GF-D8 (cell line): ENCODE measurements at regions not wholly inside any gene's neighbourhood (a gene's known extent, or its start where the extent isn't known, plus 50 kb on each side); places are given as distances from the start of the nearest gene placed in this dataset.

ENCODE experiments used
- DNase-seq: peaks from one replicate; lab custom pipeline; 2025; lab: John Stamatoyannopoulos, UW

DNA sequence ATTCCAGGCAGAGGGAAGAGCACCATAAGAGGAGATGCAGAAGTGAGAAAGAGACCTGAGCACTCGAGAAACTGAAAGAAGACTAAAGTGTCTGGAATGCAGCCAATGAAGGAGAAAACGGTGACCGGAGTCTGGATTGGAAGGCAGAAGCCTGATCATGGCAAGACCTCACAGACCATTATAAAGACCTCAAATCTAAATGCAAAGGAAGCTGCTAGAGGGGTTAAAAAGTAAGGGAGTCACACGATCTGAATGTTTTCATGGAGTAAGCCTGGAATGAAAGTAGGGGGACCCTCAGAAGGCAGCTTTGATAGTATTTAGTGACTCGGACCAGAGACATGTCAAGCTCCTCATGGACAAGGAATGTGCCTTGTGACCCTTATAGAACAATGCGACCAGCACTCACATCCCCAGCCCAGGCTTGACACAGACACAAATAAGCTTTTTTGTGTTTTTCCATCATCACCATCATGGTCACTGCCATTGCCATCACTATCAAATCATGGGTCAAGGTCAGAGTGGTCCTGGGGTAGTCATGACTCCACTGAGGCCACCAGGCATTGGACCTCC, 183.6 kb downstream of the SEC16B start:
- DNase-seq = no peak

DNA sequence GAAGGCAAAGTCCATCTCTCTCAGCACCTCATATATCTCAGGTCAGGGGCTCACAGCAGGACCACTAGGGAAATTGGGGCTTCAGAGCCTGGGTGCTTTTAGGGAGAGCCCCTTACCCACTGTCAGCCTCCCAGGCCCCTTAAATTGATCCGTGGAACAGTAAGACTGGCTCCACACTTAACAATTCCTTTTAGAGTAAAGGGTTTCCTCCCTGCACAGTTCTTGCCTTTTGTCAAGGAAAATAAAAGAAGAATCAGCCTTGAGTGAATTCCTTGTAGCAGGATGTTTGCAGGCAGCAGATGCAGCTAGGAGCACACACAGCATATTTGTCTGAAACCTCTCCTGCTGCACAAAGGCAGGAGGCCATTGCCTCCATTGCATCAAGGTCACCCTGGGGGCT, 184.9 kb downstream of the SEC16B start:
- no peak for DNase-seq

- no peak for DNase-seq
These were observed 185.4 kb downstream of the SEC16B start for GRCh38 chr1:177784409-177784808.

GRCh38 chr1:177783051-177783450, 186.8 kb downstream of the SEC16B start:
- no peak for DNase-seq

- DNase-seq = no peak
These were observed 189.7 kb downstream of the SEC16B start for GRCh38 chr1:177780096-177780700.

- no peak for DNase-seq
These were observed 190.5 kb downstream of the SEC16B start for GRCh38 chr1:177779166-177779965.

DNA sequence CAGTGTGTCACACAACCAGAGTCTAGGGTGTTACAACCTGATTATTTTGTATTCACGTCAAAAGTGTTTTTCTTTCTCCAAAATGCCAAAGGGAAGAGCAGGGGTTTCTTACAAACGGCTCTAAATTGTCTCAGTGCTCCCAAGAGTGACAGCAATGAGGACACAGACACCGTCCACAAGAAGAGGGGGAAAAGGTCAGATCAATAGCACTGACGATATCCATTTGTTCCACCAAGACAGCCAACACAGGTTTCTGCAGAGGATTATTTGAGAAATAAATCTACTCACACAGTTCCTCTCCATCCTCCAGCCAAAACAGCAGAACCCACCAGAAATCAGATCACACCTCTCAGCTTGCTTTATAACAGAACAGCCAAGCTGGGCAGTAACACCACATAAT, 193.9 kb downstream of the SEC16B start:
- DNase-seq = no peak

- DNase-seq = no peak
These were observed 197.4 kb downstream of the SEC16B start for GRCh38 chr1:177772386-177772960.

- no peak for DNase-seq
These were observed 198.2 kb downstream of the SEC16B start for GRCh38 chr1:177771688-177772087.

GRCh38 chr1:177770096-177770495, 199.8 kb downstream of the SEC16B start:
- no peak for DNase-seq

DNA sequence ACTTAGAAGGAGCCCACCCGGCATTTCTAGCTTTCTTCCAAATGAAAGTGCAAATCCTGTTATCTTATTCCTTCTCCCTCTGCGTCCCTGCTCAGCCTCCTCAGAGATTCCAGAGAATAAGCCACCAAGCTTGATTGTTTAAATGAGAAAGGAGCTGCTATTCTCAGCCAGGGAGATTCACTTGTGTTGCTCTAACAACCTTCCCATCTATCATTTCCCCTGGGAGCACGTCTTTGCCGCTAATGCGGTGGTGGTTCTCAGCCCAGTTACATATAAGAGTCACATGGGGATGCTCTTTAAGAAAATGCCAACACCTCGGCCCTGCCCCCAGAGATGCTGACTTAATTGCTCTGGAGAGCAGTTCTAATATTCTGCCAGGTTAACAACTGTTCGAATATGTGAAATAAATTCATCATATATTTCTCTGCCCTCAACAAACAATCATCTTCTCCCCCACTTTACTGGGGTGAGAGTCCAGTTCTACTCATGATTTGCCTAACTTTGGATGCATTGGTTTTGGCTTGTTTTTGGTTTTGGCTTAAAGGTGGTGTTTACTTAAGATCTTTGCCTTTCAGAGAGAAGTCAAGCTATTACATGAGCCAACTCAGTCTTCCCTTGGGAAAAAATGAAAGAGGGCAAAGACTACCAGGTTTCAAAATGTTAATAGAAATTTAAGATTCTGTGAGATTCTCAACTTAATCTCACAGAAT, 213.9 kb downstream of the SEC16B start:
- DNase-seq = no peak

- DNase-seq = no peak
These were observed 215.3 kb downstream of the SEC16B start for GRCh38 chr1:177754603-177755002.

DNA sequence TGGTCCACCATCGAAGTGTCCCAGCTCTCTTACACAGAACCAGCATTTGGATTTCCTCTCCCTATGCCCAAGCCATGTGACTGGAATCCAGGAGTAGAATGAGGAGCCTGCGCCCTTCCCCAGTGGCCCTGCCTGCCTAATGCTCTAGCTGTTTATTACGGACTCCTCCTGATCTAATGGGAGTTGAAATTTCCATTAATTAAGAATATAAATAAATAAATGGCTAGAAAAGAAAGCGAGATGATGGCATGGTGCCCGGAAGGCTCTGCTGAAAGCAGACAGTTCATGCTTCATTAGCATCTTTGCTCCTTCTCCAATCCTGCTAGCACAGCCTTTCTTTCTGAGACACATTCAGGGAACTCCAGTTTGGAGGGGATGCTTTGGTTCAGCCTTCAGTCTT, 216.2 kb downstream of the SEC16B start:
- DNase-seq = no peak

DNA sequence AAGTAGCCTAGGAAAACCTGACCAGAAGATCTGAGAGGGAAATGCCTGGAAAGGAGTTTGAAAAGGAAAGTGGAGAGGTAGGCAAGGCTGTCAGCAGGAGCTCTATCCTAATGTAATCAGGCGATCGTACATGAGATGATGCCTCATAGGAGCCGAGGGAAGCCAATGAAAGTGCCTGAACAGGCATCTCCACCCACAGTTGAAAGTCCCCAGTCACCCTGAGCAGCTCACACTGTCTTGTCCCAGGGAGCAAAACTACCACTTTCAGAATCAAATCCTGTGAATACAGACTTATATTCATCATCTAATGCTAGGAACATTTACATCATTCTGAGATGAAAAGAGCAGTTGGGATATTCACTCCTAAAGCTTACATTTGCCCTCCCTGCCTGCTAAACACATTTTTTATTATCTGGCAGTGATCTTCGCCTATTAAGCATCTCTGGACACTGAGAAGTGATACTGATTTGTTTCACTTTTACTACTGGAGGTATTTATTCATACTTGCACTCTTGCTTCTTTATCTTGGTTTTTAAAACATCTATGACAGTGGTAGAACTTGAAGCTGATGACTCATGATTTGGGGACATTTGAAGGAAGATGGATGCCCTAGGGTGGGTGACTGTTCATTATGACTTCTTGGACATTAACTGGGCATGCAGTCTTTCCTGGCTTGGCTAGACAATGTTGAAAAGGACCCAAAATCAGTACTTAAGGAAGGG, 221.6 kb downstream of the SEC16B start:
- no peak for DNase-seq

GRCh38 chr1:177746155-177746554, 223.7 kb downstream of the SEC16B start:
- DNase-seq = no peak

- no peak for DNase-seq
These were observed 225.0 kb downstream of the SEC16B start for GRCh38 chr1:177744906-177745305.

DNA sequence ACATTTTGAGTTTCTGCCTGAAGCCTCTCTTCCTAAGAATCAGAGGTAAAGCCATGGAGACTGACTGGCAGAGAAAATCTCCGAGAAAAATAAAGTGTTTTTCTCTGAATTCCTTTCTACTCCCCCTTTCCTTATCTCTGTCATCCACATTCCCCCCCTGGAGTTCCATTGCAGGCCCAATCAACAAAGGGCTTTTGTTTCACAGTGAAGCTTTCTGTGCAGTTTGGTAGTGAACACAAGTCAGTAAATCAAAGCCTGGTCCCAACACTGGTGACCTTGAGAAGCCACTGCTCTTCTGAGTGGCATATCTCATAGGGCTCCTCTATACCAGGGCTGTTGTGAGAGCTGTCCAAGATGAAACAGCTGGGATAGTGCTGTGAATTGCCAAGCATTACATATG, 228.4 kb downstream of the SEC16B start:
- DNase-seq = no peak

GRCh38 chr1:177739780-177740179, 230.1 kb downstream of the SEC16B start:
- DNase-seq = no peak

DNA sequence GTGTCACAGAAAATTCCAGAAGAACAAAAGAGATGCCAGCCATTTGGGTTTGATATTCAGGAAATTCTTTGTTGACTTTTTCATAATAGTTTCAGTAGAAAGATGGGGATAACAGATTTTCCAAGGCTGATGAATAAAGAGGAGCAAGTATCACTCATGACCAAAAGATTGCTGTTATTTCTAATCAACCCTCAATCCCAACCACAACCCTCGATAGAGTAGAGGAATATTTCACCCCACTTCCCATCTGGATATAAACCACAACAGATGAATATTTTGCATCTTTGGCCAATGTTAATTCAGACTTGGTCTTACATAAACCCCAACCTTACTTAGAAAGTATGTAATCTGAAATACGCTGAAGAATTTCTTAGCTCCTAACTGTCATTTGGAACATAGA, 232.4 kb downstream of the SEC16B start:
- DNase-seq = no peak

- DNase-seq = no peak
These were observed 237.7 kb downstream of the SEC16B start for GRCh38 chr1:177732178-177732577.

DNA sequence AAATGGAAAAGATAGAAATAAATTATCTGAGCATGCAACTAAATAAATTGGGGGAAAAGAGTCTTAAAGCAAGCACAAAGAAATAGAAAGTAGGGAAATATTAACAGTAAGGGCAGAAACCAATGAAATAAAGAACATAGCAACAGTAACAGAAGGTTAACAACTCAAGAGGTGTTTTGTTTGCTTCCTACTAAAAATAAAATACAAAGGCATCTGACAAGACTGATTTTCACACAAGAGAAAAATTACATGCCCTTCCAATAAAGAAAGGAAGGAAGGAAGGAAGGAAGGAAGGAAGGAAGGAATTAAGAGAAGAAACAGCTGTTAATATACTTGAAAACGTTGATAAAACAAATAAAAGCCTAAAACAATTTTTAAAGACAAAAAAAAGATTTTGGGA, 240.2 kb downstream of the SEC16B start:
- no peak for DNase-seq

DNA sequence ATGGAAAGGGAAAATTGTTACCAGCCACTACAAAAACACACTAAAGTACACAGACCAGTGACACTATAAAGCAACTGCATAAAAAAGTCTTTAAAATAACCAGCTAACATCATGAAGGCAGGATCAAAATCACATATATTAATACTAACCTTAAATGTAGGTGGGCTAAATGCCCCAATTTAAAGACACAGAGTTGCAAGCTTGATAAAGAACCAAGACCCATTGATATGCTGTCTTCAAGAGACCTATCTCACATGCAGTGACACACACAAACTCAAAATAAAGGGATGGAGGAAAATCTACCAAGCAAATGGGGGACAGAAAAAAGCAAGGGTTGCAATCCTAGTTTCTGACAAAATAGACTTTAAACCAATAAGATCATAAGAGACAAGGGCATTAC, 246.3 kb downstream of the SEC16B start:
- DNase-seq = no peak
